ENCODE measurements at regions not wholly inside any gene's neighbourhood (a gene's known extent, or its start where the extent isn't known, plus 50 kb on each side); places are given as distances from the start of the nearest gene placed in this dataset.

DNA sequence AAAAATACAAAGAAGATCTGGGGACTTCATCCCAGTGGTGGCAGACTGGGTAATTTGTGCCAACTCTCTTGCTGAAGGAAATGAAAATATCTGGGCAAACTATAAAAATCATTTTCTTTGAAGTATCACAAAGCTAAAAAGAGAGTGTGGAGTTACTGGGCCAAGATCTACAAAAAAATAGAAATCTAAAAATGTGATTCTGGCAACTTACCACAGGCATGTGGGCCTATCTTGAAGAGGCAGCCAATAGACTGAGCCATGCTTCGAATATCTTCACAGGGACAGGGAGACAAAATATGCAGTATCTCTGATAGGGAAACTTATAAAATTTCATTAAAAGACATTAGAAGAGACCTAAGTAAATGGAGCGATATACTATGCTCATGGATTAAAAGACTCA, 168.8 kb downstream of the RCHY1 start:
- Histone ChIP-seq H3K4me1 (ENCODE audit: low read length) (no peaks in the 10 kb centered on the region), H3K27ac (ENCODE audit: low read length) (no peak overlapping the region), H3K79me2 (ENCODE audit: low read length) (no peaks in the 10 kb centered on the region), H3K9me3 (ENCODE audit: insufficient read depth, low read length) (no peaks in the 10 kb centered on the region), H3K27me3 (ENCODE audit: low read depth, low read length) (0 out of 2 replicates have a peak, but pooled peaks cover 2% of the 10 kb centered on the region), H2AFZ (ENCODE audit: low read depth, low read length) (no peak overlapping the region), H3K4me2 (ENCODE audit: low read length) (no peak overlapping the region), H3K36me3 (replicated peaks; ENCODE audit: low read depth, low read length) (no peaks in the 10 kb centered on the region), H3K9ac (ENCODE audit: low read length) (no peak overlapping the region), H3K4me3 (ENCODE audit: low read length) (no peak overlapping the region), H4K20me1 (ENCODE audit: insufficient read depth, low read length) (no peaks in the 10 kb centered on the region)
- no peak for TF ChIP-seq EZH2phosphoT487 (IDR thresholded peaks at IDR 0.05; ENCODE audit: low read depth)
- TF ChIP-seq CTCF (IDR thresholded peaks at IDR 0.05; ENCODE audit: low read depth, low read length) = no peak

DNA sequence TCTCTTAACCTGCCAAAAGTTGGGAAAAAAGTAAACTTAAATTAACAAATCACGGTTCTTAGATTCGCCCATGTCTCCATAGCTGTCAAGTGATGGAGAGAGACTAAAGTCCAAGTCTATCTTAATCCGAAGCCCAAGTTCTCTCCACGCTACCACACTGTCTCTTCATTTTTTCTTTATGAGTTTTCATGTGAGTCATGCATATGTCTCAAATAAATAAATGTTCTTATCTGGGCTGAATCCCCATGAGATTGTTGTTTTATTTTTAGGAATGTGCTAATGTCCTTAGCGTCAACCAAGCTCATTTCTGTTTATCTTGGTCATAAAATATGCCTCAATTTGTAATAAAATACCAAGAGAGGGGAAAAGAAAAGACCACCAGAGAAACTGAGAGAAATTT, 169.3 kb downstream of the RCHY1 start:
- Histone ChIP-seq H2AFZ (ENCODE audit: low read depth, low read length) (no peak overlapping the region), H3K4me3 (ENCODE audit: low read length) (no peak overlapping the region), H3K9ac (ENCODE audit: low read length) (no peak overlapping the region), H3K27ac (ENCODE audit: low read length) (no peak overlapping the region), H3K9me3 (ENCODE audit: insufficient read depth, low read length) (no peaks in the 10 kb centered on the region), H3K79me2 (ENCODE audit: low read length) (no peaks in the 10 kb centered on the region), H3K4me2 (ENCODE audit: low read length) (no peak overlapping the region), H3K4me1 (ENCODE audit: low read length) (no peaks in the 10 kb centered on the region), H4K20me1 (ENCODE audit: insufficient read depth, low read length) (no peaks in the 10 kb centered on the region), H3K36me3 (replicated peaks; ENCODE audit: low read depth, low read length) (no peaks in the 10 kb centered on the region), H3K27me3 (ENCODE audit: low read depth, low read length) (0 out of 2 replicates have a peak, but pooled peaks cover 3% of the 10 kb centered on the region)
- TF ChIP-seq EZH2phosphoT487 (IDR thresholded peaks at IDR 0.05; ENCODE audit: low read depth) = no peak
- TF ChIP-seq CTCF (IDR thresholded peaks at IDR 0.05; ENCODE audit: low read depth, low read length) = no peak

- TF ChIP-seq EZH2phosphoT487 (IDR thresholded peaks at IDR 0.05; ENCODE audit: low read depth) (no peak), CTCF (IDR thresholded peaks at IDR 0.05; ENCODE audit: low read depth, low read length) (no peak)
- Histone ChIP-seq H3K9me3 (ENCODE audit: insufficient read depth, low read length) (no peaks in the 10 kb centered on the region), H3K79me2 (ENCODE audit: low read length) (no peaks in the 10 kb centered on the region), H4K20me1 (ENCODE audit: insufficient read depth, low read length) (no peaks in the 10 kb centered on the region), H3K36me3 (replicated peaks; ENCODE audit: low read depth, low read length) (no peaks in the 10 kb centered on the region), H3K4me3 (ENCODE audit: low read length) (no peak overlapping the region), H2AFZ (ENCODE audit: low read depth, low read length) (no peak overlapping the region), H3K4me1 (ENCODE audit: low read length) (no peaks in the 10 kb centered on the region), H3K27ac (ENCODE audit: low read length) (no peak overlapping the region), H3K9ac (ENCODE audit: low read length) (no peak overlapping the region), H3K4me2 (ENCODE audit: low read length) (no peak overlapping the region), H3K27me3 (ENCODE audit: low read depth, low read length) (0 out of 2 replicates have a peak, but pooled peaks cover 3% of the 10 kb centered on the region)
These were observed 170.9 kb downstream of the RCHY1 start for GRCh38 chr4:75343333-75343732.

DNA sequence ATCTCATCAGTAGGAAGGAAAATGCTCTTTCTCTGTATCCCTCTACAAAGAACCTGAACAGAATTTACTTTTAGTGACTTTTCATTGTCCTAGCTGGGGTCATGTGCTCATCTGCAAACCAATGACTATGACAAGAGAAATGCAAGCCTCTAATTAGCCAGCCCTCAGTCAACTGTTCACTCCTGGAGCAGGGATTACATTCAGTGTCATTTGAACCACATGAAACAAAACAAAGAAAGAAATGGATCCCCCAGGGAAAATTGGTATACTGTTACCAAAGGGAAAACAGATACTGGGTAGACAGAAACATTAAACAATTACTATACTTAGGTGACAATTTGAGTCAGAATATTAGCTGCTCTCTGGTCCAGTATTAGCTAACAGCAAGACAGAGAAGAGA, 173.6 kb downstream of the RCHY1 start:
- no peak for TF ChIP-seq EZH2phosphoT487 (IDR thresholded peaks at IDR 0.05; ENCODE audit: low read depth)
- no peak for TF ChIP-seq CTCF (IDR thresholded peaks at IDR 0.05; ENCODE audit: low read depth, low read length)
- Histone ChIP-seq H3K9me3 (ENCODE audit: insufficient read depth, low read length) (no peaks in the 10 kb centered on the region), H3K79me2 (ENCODE audit: low read length) (no peaks in the 10 kb centered on the region), H3K4me2 (ENCODE audit: low read length) (no peak overlapping the region), H3K4me1 (ENCODE audit: low read length) (no peaks in the 10 kb centered on the region), H3K27me3 (ENCODE audit: low read depth, low read length) (0 out of 2 replicates have a peak, but pooled peaks cover 3% of the 10 kb centered on the region), H3K36me3 (replicated peaks; ENCODE audit: low read depth, low read length) (no peaks in the 10 kb centered on the region), H4K20me1 (ENCODE audit: insufficient read depth, low read length) (no peaks in the 10 kb centered on the region), H3K9ac (ENCODE audit: low read length) (no peak overlapping the region), H3K4me3 (ENCODE audit: low read length) (no peak overlapping the region), H2AFZ (ENCODE audit: low read depth, low read length) (no peak overlapping the region), H3K27ac (ENCODE audit: low read length) (no peak overlapping the region)
